ENCODE measurements at regions not wholly inside any gene's neighbourhood (a gene's known extent, or its start where the extent isn't known, plus 50 kb on each side); places are given as distances from the start of the nearest gene placed in this dataset.

GRCh38 chr6:132136981-132137380 is 185.8 kb upstream of the CCN2 start:
- Histone ChIP-seq H3K27ac (ENCODE audit: control insufficient read depth, insufficient read depth) (no peak overlapping the region), H3K4me2 (ENCODE audit: control insufficient read depth, insufficient read depth) (no peak overlapping the region), H3K4me1 (ENCODE audit: control insufficient read depth, insufficient read depth, low read length) (no peaks in the 10 kb centered on the region), H3K36me3 (ENCODE audit: control insufficient read depth in 2 of 2, insufficient read depth in 2 of 2, low read length in 1 of 2) (no peaks in the 10 kb centered on the region), H3K79me2 (ENCODE audit: control insufficient read depth, insufficient read depth, low read length) (no peaks in the 10 kb centered on the region), H2AFZ (ENCODE audit: control insufficient read depth, low read depth, low read length) (no peak overlapping the region), H3K27me3 (replicated peaks in 1 of 2; ENCODE audit: control insufficient read depth in 2 of 2, insufficient read depth in 2 of 2, low read length in 1 of 2) (peaks cover 0 to 2% of the 10 kb centered on the region in 2 experiments; a peak in 1 of 4 replicates), H3K9ac (ENCODE audit: control insufficient read depth, insufficient read depth, low read length) (no peak overlapping the region), H4K20me1 (ENCODE audit: control insufficient read depth, insufficient read depth) (no peaks in the 10 kb centered on the region), H3K4me3 (no peak overlapping the region), H3K9me3 (replicated peaks; ENCODE audit: control insufficient read depth, insufficient read depth, low read length) (no peaks in the 10 kb centered on the region)
- intact Hi-C loops (cut with micrococcal nuclease; ENCODE audit: unreplicated experiment), result no loop called here
- ChIA-PET POLR2A (no interaction called here), SMC1A (ENCODE audit: uncharacterized antibody, unreplicated experiment) (no interaction called here), CTCF (no interaction called here), RAD21 (ENCODE audit: unreplicated experiment) (no interaction called here)
- in situ Hi-C loops (cut with MboI), result no loop called here
- whole genome bisulfite sequencing (ENCODE audit: insufficient coverage, insufficient replicate concordance, low lambda C conversion rate, missing lambda C conversion rate), result 16% methylated on average over 3 of the region's 3 CpGs
- FAIRE-seq, result no peak
- no peak for DNase-seq (ENCODE audit: low read depth, low spot score)
- no TSS peak for BruUV-seq (replicated peaks)
- ATAC-seq, result no peak
- no peak for TF ChIP-seq SUZ12 (IDR thresholded peaks at IDR 0.05; ENCODE audit: unreplicated experiment)
- no peak for TF ChIP-seq NFYA (IDR thresholded peaks at IDR 0.05; ENCODE audit: borderline replicate concordance, low read depth, low read length)
- TF ChIP-seq TCF12 (IDR thresholded peaks at IDR 0.05; ENCODE audit: low read depth, low read length), result no peak
- TF ChIP-seq NRF1 (conservative IDR thresholded peaks at IDR 0.05; ENCODE audit: low read depth, low read length), result no peak
- TF ChIP-seq SIX5 (IDR thresholded peaks at IDR 0.05; ENCODE audit: low read depth, low read length, severe bottlenecking), result no peak
- TF ChIP-seq MLLT1 (IDR thresholded peaks at IDR 0.05), result no peak
- TF ChIP-seq, protein P1, sequence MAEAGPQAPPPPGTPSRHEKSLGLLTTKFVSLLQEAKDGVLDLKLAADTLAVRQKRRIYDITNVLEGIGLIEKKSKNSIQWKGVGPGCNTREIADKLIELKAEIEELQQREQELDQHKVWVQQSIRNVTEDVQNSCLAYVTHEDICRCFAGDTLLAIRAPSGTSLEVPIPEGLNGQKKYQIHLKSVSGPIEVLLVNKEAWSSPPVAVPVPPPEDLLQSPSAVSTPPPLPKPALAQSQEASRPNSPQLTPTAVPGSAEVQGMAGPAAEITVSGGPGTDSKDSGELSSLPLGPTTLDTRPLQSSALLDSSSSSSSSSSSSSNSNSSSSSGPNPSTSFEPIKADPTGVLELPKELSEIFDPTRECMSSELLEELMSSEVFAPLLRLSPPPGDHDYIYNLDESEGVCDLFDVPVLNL (IDR thresholded peaks at IDR 0.05; ENCODE audit: low read depth, low read length), result no peak
- no peak for TF ChIP-seq EED (IDR thresholded peaks at IDR 0.05; ENCODE audit: low read depth)
- no peak for TF ChIP-seq RUNX3 (IDR thresholded peaks at IDR 0.05; ENCODE audit: low read length)
- TF ChIP-seq ZBED1 (IDR thresholded peaks at IDR 0.05; ENCODE audit: borderline replicate concordance), result no peak
- TF ChIP-seq ZZZ3 (IDR thresholded peaks at IDR 0.05; ENCODE audit: control insufficient read depth, insufficient read length, low read depth), result no peak
- no peak for TF ChIP-seq IRF5 (IDR thresholded peaks at IDR 0.05; ENCODE audit: borderline replicate concordance)
- no peak for TF ChIP-seq MEF2A (IDR thresholded peaks at IDR 0.05; ENCODE audit: insufficient read depth, low read depth, low read length)
- no peak for TF ChIP-seq ZBTB33 (IDR thresholded peaks at IDR 0.05)
- TF ChIP-seq CTCF (IDR thresholded peaks at IDR 0.05 in 2 of 3, conservative IDR thresholded peaks at IDR 0.05 in 1 of 3; ENCODE audit: control insufficient read depth in 2 of 3, extremely low read depth in 1 of 3, insufficient read depth in 1 of 3, low read depth in 3 of 3, low read length in 3 of 3), result no peak

Measured in GM12878 (cell line).